GM18520 (cell line): ENCODE measurements at regions not wholly inside any gene's neighbourhood (a gene's known extent, or its start where the extent isn't known, plus 50 kb on each side); places are given as distances from the start of the nearest gene placed in this dataset.

Experiments used
- ATAC-seq: cut with Tn5 transposase; IDR thresholded peaks from one replicate; pipeline ENCODE4 v1.9.1; 2021; ENCODE audit not compliant: unreplicated experiment

GRCh38 chr1:38579056-38579455 lies 280.5 kb downstream of the RRAGC start:
- ATAC-seq: no peak

GRCh38 chr1:38578271-38578951 lies 281.2 kb downstream of the RRAGC start:
- no peak for ATAC-seq

GRCh38 chr1:38577937-38578270 lies 281.7 kb downstream of the RRAGC start:
- no peak for ATAC-seq

GRCh38 chr1:38577385-38577784 lies 282.2 kb downstream of the RRAGC start:
- ATAC-seq: no peak

- no peak for ATAC-seq
These were observed 283.3 kb downstream of the RRAGC start for GRCh38 chr1:38576241-38576640.

GRCh38 chr1:38571726-38572125 lies 287.8 kb downstream of the RRAGC start:
- no peak for ATAC-seq

GRCh38 chr1:38570657-38570975 lies 289.0 kb downstream of the RRAGC start:
- ATAC-seq: no peak

- no peak for ATAC-seq
These were observed 289.5 kb downstream of the RRAGC start for GRCh38 chr1:38569932-38570656.

- ATAC-seq: no peak
These were observed 291.3 kb downstream of the RRAGC start for GRCh38 chr1:38568061-38568857.

GRCh38 chr1:38567401-38567800 lies 292.2 kb downstream of the RRAGC start:
- ATAC-seq: no peak

- ATAC-seq: no peak
These were observed 294.5 kb downstream of the RRAGC start for GRCh38 chr1:38565020-38565491.

GRCh38 chr1:38563942-38564735 lies 295.4 kb downstream of the RRAGC start:
- ATAC-seq: no peak

GRCh38 chr1:38561725-38562124 lies 297.8 kb downstream of the RRAGC start:
- no peak for ATAC-seq

GRCh38 chr1:38561110-38561509 lies 298.5 kb downstream of the RRAGC start:
- no peak for ATAC-seq

GRCh38 chr1:38560457-38560856 lies 299.1 kb downstream of the RRAGC start:
- no peak for ATAC-seq

GRCh38 chr1:38559446-38560165 lies 300.0 kb downstream of the RRAGC start:
- ATAC-seq: no peak

GRCh38 chr1:38558500-38559445 lies 300.8 kb downstream of the RRAGC start:
- ATAC-seq: no peak

GRCh38 chr1:38558055-38558454 lies 301.5 kb downstream of the RRAGC start:
- ATAC-seq: no peak

GRCh38 chr1:38555594-38555993 lies 304.0 kb downstream of the RRAGC start:
- peak; percentile 49 for ATAC-seq
